Umbilical cord (tissue), 1 donor: ENCODE measurements at regions not wholly inside any gene's neighbourhood (a gene's known extent, or its start where the extent isn't known, plus 50 kb on each side); places are given as distances from the start of the nearest gene placed in this dataset.
A peak's percentile ranks its signal among the peaks of the same experiment; 100 is the strongest.
"Not testable (repeated sequence)": the region's sequence is repeated elsewhere in the genome, so short reads cannot be mapped to it uniquely, and the experiment has no call there.

Source experiments
- DNase-seq: peaks from one replicate; pipeline ENCODE4 v3.0.0-alpha.2; 2015; ENCODE audit warnings: low spot score

DNA sequence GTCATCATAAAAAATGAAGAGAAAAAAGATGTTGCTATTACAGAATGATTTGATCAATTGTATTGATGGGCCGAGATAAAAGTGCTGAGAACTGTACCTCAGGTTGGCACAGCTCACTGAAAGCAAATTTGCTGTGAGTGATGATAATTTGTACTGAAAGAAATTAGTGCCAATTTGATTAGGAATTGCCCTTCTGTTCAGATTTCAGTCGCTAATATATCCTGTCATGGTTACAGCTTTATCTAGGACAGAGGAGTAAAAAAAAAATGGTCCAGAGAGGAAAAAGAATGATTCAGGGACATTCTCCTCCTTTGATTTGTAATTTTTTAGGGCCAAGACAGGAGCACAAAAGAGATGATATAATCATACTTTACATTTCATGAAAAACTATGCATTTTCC lies 1264.2 kb downstream of the ROBO2 start:
- no peak for DNase-seq

DNA sequence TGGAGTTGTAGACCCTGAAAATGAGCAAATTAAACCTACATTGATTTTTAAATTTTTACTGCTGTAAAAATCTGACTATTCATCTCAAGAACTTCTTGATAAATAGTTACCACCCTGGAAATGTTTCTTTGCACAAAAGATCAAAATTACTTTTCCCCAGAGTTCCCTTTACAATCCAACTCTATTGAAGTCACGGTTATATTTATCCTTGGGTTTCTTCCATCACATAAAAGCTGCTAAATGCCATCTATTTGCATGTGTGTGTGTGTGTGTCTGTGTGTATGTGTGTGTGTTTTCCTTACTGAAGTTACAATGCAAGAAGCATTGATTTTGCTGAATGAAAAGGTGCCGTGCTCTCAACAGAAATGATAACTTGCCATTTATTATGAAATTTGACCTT lies 1273.0 kb downstream of the ROBO2 start:
- DNase-seq = no peak

DNA sequence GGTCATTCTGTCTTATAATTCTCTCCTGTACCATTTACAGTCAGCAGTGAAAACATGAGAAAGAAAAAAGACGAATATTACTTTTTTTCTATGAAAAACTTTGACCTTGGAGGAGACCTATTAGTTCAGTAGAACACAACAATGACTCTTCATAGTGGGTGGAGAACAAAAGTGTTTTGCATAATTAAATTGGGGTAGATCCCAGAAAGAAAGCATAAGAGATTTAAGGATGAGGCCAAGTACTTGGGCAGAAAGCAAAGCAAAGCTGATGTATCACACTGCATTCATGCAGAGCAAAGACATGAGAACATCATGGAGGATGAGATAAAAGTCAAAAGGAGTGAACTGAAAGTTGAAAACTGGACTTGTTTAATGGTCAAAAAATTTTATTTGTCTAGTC lies 1273.4 kb downstream of the ROBO2 start:
- DNase-seq = no peak

DNA sequence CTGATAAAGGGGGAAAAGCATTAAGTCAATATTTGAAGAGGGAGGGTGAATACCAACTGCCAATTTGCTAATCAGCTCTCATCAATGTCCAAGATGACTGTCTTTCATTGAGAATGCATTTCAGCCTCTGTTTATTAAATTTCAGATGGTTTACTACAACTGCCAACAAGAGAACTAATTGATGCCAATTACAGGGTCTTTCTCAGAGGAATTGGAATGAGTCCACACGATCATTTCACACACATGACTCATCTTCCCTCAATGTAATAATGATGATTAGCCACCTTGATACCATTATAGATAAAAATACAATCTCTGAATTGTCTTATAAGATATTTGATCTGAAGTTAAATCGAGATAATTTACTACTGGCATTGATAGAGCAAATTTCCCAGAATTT lies 1274.4 kb downstream of the ROBO2 start:
- DNase-seq = no peak

DNA sequence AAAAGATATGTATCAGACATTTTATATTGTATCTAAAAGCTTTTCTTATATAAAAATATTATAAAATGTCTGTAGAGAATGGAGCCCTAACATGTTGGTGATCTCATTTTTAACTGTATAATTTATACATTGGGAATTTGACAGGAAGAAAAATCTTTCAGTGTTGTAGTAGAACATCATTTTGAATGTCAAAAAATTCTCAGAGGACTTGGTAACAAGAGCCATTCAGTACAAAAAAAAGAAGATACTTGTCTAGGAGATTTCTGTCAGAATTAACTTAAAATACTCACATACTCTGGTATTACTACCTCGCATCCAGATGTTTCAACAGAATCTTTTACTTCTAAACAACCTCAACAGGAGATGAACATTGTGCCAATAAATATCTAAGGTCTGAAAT lies 1277.9 kb downstream of the ROBO2 start:
- DNase-seq = no peak

DNA sequence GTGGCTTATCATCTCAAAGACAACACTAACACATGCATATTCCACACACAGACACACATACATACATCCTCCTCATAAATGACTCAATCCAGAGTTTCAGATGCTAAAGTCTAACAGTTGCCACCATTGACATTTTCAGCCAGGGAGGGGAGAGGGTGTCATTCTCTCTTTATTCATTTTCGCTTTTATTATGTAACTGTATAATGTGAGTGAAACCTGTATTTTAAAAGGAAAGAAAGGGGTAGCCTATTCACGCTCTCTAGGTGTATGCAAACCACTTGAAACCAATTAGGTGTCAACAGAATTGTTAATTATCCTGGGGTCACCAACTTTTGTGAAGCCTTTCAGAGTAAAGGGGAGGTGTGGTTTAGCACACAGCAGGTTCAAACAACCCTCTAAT lies 1282.9 kb downstream of the ROBO2 start:
- no peak for DNase-seq

DNA sequence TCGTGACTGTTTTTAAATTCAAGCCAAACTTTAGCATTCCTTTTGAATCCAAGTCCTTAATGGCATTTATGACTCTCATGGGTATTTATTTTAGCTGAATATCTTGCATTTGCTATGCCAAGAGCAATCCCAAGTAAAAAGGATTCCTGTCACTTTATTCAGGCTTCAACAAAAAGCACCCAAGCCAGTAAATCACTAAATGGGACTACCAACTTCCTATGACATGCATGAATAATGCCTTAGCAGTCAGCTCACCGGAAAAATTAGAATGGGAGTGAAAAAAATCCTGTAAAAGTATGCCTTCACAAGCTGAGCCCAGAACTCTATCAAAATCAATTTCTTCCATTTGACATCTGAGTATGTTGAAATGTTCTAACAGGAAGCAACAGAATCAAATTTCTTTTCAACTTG lies 1297.9 kb downstream of the ROBO2 start:
- DNase-seq = peak; percentile 9

DNA sequence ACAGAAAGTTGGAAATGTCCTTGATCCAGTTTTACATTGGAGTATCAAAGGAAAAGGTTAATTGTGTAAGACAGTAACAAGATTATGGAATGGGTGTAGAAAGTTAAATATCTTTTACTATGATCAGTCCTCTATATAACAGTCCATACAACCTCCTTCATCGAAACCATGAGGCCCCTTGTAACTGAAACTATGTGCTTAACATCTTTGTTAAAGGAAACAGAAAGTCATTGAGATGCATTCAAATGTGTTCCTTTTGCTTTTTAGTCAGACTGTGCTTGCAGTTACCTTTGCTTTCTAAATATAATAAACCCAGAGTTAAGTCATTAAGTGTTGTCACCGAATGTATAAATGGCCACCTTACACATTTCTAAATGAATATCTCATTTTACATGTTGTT lies 1298.5 kb downstream of the ROBO2 start:
- DNase-seq = no peak

DNA sequence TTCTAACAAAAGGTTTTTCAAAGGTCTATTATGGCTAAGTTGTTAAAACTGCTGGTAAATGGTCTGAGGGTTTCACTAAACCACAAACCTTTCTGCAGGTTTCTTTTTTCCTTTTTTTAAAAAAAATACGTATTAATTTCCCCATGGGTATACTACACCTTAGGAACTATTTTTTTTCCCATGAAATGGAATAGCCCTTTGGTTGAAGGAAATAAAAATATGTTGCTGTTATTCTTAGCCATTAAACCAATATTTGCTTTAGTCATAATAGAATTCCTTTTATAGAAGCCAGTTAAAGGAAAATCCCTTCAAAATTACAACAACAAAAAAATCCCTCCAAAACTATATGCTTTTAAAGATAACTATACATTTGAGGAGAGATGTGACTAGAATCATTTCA lies 1303.3 kb downstream of the ROBO2 start:
- no peak for DNase-seq

DNA sequence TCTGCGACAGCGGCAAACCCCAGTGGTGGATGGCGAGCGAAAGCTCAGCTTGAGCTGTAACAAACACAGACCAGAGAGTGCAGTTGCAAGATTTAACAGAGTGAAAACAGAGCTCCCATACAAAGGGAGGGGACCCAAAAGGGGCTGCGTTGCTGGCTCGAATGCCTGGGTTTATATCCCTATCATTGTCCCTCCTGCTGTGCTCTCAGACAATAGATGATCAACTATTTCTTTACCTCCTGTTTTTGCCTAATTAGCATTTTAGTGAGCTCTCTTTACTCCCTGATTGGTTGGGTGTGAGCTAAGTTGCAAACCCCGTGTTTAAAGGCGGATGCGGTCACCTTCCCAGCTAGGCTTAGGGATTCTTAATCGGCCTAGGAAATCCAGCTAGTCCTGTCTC lies 1304.4 kb downstream of the ROBO2 start:
- DNase-seq = not testable (repeated sequence)

DNA sequence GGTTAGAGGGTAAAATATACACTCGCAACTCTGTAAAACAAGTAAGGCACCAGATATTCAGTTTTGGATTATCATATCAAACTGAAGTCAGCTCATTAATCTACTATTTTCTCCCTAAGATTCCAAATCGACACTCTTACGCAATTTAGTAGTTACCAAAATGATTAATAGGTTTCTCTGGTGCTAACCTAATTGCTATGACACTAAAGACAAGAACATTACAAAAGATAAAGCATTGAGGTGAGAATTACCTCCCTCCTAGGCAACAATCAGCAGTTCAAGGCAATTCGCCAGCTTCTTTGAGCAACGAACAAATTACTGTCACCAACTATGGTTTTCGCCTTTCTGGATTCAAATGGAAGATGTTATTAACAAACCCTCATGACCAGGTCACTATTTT lies 1305.0 kb downstream of the ROBO2 start:
- DNase-seq = no peak

DNA sequence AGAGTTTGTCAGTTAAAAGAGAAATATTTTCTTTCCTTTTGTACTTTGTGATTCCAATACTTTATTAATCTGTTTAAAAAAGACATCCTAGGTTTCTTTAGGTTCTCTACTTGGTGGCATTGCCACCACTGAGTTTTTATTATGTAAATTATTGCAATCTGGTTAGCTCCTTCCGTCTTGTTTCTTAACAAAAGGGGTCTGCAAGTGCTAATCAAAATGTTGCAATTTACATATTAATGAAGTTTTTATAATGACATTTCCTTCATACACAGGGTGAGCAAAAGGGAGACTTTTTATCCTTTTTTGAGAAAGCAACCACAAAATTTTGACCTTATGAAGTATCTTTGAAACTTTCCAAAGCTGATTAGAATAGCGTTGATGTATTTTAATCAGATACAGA lies 1307.3 kb downstream of the ROBO2 start:
- DNase-seq = no peak

DNA sequence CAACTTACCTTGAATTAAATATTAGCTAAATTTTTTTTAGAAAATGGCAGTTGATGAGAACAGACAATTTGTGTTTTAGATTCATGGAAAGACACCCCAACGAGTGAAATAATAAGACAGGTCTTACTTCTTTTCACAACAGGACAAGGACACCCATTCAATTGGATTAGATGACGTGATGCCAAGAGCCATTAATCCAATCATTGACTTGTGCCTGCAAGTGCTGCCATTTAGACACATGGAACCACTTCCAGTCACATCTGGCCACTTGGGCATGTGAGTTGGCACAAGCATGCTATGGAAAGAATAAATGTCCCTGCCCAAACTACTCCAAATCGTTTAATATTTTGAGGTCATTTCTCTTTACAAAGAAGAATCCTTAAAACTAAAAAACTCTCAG lies 1308.8 kb downstream of the ROBO2 start:
- no peak for DNase-seq

DNA sequence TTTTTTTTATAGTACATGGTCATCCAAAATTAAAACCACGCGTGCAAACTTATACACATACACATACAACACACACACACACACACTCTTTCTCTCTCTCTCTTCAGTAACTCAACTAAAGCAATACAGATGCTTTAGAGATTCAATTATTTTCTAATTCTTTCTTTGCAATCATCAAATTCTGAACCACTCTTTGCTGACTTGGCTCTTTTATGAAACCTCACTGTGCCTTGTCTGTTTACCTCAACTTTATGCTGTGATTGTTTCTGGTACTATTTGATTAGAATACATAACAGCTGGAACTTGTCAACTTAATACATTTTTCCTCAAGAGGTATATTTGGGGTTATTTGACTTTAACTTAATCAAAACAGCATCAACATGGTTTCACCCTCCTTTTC lies 1309.7 kb downstream of the ROBO2 start:
- no peak for DNase-seq

DNA sequence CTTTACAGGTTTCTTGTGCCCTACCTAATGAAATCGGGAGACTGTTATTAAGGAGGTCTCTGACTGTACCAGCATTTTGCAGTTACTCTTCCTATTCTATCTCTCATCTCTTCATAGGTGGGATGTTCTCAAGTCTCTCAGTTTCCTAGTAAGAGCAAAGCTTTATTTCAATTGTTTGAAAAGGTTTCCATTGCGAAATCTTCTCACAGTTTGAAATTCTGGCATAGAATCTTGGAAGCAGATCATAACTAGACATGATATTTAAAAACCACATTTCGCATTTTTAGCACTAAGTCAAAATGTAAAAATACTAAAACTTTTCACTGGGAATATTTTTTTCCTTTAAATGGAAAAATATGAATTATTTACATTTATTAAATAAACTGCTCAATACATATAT lies 1311.4 kb downstream of the ROBO2 start:
- DNase-seq = no peak

DNA sequence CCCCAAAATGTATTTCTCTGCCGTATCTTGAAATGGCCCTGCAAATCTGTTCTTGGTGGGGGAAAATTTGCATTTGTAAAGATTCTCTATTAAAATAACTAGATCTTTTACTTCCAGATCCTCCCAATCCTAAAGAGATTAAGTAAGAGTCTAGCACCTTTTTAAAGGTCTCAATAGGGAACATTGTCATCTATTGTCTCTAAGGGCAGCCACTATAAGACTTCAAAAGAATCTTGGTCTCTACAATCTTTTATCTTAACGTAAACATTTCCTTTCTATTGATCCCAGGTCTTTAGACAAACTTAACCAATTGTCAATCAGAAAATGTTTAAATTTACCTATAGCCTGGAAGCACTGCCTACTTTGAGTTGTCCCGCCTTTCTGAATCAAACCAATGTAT lies 1313.3 kb downstream of the ROBO2 start:
- DNase-seq = no peak

DNA sequence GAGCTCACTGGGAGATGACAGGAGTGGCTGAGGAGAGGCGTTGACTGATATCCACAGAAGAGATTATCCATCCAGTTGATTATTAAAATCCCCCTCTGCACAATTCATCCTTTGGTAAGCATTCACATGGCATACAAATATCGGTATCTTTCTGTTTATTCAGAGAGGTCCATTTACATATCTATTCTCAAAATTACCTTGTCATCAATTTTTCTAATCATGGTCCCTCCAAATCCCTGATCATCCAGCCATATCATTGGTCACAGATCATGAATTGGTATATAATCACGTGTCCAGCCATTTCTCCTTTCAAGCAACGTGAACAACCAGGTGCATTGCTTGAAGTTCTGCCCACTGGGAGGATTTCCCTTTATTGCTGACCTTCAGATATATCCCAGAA lies 1321.0 kb downstream of the ROBO2 start:
- no peak for DNase-seq

DNA sequence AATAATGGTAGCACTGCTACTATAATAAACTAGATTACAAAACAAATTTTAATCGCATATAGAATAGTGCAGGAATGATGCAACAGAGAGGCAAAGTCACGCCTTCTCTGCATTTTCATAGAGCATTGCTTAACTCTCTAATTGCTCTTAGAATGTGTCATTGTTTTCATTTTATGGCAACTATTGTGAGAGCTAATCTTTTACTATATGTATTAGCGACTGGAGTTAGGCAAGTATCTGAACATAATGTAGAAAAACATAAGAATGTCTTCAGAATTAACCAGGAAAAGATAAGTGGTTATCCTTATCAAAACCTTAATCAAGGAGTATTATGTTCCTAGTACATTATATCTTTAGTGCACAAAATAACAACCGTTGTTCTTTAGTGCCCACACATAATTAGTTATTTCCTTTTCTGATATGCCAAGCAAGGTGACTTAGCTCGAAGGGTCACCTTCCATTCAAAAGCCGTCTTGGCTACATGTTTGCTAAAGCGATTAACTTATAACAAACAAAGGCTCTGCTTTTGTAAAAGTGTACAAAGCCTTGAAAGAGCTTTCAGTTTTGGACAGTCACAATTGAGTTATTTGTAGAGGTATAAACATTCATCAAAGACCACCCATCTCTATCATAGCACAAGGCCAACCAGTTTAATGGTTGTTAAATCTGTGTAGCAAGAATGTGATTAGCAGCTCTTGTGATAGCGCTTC lies 1328.9 kb downstream of the ROBO2 start:
- no peak for DNase-seq

DNA sequence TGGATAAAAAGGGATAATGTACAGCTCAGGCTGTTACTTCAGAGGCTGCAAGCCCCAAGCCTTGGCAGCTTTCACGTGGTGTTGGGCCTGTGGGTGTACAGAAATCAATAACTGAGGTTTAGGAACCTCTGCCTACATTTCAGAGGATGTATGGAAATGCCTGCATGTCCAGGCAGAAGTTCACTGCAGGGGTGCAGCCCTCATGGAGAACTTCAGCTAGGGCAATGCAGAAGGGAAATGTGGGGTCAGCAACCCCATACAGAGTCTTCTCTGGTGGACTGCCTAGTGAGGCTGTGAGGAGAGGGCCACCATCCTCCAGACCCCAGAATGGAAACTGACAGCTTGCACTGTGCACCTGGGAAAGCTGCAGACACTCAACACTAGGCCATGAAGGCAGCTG lies 1350.3 kb downstream of the ROBO2 start:
- no peak for DNase-seq

DNA sequence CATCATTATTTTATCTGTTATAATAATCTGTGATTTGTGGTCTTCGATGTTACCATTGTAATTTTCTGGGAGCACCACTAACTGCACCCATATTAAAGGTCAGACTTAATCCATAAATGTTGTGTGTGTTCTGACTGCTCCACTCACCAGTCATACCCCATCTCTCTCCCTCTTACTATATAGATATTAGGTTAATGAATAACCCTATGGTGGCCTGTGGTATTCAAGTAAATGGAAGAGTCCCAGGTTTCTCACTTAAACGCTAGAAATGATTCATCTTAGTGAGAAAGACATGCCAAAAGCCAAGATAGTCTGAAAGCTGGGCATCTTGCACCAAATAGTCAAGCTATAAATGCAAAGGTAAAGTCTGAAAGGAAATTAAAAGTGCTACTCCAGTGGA lies 1358.5 kb downstream of the ROBO2 start:
- DNase-seq = no peak

DNA sequence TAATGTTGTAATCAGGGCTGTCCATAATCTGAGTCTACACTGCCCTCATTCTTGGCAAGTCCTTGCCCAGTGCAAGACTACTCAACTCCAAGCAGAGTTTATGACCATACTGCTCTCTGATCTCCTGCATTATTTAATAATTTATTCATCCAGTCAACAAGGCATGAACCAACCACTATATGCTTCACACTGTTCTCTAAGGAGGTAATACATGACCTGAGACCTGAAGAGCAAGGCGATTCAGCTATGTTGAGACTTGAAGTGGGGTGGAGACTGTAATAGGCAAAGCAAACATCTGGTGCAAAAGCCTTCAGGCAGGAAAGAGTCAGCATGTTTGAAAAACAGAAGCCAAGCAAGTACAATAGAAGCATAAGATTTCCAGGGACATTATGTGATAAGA lies 1362.8 kb downstream of the ROBO2 start:
- no peak for DNase-seq

DNA sequence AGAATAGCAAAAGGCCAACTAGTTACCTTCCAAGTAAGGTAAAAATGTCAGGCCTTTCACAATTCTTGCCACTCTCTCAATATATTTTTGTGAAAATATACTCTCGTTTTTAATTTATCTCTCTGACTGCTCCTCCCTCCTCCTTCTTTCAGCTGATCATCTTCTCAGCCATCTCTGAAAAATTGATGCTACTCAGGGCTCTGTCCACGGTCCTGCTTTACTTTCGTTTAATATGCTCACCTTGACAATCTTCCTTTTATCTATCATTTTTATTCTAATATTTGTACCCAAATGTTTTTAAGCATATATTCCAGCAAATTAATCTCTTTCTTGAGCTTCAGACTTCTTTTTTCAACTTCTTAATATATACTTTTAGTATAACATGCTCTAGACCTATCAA lies 1362.1 kb downstream of the ROBO1 start:
- DNase-seq = no peak

DNA sequence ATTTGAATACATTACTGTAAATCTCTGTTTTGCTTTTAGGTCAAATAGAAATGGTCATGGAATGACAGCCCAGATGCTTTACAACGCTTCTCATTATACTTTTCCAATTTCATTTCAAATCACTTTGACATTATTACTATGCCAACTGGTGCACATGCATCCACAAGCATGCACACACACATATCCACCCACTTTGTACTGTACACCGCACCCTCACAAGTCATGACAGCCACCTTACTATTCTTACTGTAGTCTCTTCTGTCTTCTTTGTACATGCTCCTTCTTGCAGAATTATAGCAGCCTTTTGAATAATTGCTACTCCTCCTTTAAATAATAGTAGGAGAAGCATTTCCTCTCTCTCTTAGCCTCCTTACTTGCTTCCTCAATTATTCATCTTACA lies 1361.4 kb downstream of the ROBO1 start:
- no peak for DNase-seq

DNA sequence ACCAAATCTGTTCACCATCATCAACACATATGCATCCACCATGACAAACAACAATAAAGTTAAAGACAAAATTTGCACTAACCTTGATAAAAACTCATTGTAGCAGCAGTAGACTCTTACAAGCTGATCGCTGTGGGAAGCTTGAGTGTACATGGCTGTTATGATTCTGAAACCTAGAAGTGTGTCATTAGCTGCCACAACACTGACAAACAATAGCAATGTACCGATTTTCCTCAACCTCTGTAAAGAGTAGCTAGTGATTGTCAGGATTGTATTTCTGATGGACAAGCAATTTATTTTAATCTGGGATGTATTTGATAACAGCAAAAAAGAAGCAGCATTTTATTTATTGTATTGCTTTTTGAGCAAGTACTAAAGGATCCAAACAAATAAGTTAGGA lies 1357.7 kb downstream of the ROBO1 start:
- DNase-seq = no peak
